GM21526 (cell line): ENCODE measurements at regions not wholly inside any gene's neighbourhood (a gene's known extent, or its start where the extent isn't known, plus 50 kb on each side); places are given as distances from the start of the nearest gene placed in this dataset.
"Not testable (repeated sequence)": the region's sequence is repeated elsewhere in the genome, so short reads cannot be mapped to it uniquely, and the experiment has no call there.

Source experiments
- ATAC-seq: cut with Tn5 transposase; IDR thresholded peaks from one replicate; pipeline ENCODE4 v1.9.1; 2021; ENCODE audit warnings: moderate library complexity; ENCODE audit not compliant: unreplicated experiment, low FRiP score

DNA sequence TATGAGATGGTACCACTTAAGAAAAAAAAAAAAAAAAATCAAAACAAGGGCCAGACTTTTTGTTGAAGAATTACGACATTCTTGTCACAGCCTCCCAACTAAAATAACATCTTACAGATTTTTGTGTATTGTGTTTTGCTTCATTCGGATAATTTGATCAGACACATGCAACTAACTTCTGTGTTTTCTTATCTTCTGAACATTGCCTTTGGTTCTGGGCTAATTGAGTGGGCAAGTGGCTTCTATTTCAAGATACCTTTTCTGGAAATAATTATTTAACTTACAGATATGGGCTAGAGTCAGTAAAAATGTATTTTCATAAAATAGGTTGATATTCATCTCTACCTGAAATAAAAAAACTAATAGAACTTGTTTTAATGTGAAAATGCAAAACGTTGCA lies 165.1 kb downstream of the ANKRD7 start:
- no peak for ATAC-seq

DNA sequence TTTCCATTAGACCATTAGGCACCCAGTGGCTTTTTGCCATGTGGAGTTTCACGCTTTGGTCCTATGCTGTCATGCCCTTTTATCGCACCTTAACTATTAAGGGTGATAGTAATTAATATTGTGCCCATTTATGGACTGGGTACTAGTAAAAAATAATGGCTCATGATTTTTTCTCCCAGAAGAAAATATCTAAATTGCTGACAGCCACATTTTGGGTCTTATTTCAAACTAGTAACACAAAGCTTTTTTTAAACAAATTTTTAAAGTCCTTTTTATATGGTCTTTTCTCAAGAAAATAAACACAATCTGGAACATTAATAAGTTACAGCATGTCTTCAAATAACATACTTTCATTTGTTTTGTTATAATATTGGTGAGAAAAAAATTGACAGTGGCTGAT lies 179.7 kb downstream of the ANKRD7 start:
- ATAC-seq: no peak

DNA sequence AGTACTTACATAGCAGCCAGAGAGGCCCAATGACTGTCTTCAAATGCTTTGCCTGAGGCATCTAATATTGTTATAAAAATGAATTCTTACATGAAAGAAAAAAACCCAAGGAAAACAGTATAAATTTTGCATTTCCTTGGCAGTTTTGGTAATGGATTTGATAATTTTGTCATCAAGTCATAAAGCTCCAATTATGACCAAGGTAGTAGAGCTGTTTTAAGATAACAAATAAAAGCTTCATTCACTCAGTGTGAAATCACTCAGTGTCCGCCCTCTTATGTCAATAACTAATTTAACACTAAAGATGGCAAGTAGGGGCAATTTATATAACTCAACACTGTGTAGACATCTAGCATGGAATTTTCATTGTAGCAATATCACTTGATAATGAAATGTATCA lies 193.9 kb downstream of the ANKRD7 start:
- ATAC-seq: no peak

DNA sequence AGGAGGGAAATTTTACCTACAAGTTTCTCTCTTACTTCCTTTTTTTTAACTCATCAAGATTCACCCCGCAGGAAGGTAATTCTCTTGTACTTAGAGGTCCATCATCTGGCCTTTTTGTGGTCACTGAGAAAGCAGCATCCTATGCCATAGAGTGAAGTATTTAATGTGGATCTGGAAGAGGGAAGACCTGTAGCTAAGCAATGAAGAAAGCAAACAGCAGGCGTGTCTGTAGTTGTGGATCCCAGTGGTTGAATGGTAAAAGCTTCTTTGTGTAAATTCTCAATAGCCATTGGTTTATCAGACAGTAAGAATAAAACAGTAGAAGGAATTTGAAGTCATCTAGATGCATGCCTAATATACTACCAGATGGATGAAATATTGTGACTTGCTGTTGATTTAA lies 196.4 kb downstream of the ANKRD7 start:
- ATAC-seq: no peak

DNA sequence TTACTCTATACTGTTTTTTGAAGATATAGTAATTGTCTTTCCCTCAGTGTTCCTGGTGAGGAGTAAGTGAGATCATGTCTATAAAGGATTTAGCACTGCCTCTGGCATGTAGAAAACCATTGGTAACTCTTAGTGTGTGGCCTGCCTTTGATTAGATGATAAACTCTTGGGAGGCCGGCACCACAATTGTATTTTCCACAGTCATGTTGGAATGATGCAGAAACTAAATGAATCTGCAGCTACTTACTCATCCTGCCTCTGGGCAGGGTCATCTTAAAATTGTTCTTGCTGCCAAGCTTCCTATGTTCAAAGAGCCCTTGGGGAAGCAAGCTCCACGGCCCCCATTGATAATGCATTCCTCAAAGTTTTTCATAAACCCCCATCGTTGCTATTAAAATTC lies 204.6 kb downstream of the ANKRD7 start:
- ATAC-seq: no peak

DNA sequence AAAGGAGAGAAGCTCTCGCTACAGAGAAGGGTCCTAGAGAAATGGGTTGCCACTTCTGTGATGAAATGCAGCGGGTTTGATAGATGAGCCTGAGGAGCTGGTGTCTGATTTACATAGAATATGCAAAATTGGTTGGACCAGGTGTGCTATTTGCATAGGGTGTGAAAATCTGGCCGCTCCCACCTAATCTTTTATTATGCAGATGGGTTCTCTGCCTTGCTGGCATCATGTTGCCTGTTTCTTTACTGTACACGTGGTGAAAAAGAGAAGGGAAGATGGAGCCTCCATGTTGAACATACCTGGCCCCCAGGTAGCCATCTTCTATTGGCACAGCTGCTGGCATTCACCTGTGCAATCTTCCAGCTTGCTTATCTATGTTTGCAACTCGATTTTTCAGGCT lies 212.2 kb downstream of the ANKRD7 start:
- ATAC-seq: no peak

DNA sequence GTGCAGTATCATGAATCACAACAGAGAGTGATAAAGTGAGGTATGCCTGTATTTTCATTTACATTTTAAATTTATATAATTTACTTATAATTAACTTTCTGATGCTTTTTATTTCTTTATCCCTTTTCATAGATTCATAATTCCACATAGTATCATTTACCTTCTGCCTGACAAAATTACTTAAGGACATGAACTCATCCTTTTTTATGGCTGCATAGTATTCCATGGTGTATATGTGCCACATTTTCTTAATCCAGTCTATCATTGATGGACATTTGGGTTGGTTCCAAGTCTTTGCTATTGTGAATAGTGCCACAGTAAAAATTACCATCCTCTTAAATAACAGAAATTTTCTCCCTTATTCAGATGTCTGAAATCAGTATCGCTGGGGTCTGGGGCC lies 224.5 kb downstream of the ANKRD7 start:
- ATAC-seq: not testable (repeated sequence)

DNA sequence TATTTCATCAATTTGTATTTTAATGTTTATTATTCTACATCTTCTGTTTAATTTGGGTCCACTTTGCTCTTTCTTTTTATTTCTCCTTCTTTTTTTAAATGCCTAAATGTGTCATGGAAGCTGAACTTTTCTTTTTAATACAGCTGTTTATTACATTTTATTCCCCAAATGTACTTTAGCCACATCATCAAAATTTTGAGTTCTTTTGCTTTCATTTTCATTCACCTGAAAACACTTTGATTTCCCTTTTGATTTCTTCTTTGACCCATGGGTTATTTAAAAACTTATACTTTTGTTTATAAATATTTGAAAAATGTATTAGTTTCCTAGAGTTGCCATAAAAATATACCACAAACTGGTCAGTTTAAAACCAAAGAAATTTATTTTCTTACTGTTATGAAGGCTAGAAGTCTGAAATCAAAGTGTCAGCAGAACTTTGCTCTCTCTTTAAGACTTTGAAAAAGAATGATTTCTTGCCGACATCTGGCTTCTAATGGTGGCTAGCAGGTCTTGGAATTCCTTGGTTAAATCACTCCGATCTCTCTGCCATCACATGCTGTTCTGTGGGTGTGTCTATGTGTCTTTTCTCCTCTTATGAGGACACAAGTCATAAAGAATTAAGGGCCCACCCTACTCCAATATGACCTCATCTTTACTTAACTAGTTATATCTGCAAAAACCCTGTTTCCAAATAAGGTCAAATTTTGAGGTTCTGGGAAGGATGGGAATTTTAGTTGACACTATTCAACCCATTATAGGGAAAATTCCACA lies 225.5 kb downstream of the ANKRD7 start:
- no peak for ATAC-seq

DNA sequence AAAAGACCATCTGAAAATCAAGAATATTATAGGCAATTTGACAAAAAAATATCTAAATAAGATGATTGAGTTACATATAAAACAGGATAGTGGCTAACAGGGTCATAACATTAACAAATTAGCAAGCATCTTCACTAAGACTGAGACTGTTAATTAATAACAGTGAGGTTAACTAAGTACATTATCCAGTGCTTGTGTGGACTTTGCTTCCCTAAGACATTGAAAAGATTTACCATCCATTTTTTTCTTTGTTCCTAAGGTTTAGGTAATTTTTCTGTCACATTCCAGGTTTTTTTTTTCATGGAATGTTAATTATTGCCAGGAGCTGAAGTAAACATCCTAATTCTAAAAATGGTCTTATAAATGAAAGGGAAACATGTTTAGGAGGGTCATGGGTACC lies 227.6 kb downstream of the ANKRD7 start:
- ATAC-seq: no peak

DNA sequence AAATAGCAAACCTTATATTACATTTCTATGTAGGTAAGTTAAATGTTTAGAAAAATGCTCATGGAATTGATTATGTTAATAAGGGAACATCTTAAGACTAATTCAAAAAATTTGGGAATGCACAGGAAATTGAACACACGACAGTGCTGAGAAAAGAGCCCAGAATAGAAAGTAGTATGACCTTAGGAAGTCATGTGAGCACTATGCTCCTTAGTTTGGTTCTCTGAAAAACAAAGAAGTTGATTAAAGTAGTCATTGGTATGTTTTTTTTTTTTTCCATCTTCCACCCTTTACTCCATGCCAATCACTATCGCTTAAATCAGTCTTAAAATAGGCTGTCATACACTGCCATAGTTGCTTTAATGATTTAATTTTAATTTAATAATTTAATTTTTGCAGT lies 242.9 kb downstream of the ANKRD7 start:
- no peak for ATAC-seq

DNA sequence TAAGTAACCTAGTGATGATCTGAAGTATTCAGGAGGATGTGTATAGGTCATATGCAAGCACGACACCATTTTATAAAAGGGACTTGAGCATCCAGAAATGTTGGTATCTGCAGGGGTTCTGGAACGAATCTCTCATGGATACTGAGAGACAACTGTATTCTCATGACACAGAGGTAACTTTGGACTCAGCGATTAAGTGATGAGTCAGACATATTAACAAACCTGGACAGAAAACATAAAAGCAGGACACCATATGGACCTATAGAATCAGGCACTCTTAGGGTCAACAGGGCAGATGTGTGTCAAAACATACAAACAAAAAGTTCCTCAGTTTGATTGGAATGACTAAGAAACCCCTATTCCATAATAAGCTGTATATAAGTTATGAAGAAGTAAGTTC lies 248.1 kb downstream of the ANKRD7 start:
- ATAC-seq: no peak

DNA sequence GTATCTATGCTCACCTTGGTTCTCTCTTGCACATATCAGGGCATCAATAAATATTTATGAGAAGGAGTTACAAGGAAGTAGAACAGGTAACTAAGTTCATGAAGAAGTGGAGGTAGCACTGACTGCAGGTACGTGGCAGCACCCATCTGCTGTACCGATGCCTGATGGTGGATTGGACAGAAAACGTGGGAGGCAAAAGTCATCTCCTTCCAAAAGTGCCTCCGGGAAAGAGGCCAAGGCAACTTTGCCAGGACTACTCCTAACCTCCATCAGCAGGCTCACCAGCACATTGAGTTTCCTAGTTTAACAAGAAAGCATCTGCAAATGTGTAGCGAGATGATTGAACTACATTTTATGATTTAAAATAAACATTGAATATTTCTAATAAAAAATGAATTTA lies 248.8 kb downstream of the ANKRD7 start:
- ATAC-seq: no peak

DNA sequence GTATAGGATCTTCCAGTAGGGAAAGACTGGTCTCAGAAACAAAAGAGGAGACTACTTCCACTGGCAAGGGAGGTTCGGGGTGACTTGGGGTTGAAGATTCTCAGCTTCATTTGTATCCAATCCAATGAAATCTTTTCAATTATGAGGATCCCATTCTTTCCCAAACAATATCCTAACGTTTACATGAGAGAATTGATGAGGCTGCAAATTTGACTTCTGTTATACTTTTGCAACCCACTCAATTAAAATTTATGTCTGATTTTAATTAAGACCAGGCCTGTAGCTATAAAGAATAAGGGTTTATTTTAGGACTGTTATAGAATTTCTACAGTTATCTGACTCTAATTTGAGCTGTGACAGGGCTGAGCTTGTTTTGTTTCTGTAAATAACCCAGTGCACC lies 251.5 kb downstream of the ANKRD7 start:
- ATAC-seq: no peak

DNA sequence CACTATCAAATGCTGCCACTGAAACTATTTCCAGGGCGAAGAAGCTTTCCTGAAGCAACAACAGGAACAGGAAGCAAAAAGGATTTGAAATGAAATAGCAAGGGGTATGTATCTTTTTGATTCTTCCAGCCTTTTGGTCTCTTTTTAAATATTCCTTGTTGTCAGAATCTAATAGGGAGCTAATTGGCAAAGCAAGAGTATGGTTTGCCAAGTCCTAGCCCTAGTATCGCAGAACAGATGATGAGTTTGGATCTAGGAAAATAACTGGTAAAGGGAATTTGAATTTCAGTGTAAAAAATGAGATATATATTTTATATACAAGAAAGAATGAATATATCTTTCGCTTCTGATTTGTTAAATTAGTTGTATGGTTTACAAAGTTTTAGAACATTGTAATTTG lies 252.5 kb downstream of the ANKRD7 start:
- ATAC-seq: no peak

DNA sequence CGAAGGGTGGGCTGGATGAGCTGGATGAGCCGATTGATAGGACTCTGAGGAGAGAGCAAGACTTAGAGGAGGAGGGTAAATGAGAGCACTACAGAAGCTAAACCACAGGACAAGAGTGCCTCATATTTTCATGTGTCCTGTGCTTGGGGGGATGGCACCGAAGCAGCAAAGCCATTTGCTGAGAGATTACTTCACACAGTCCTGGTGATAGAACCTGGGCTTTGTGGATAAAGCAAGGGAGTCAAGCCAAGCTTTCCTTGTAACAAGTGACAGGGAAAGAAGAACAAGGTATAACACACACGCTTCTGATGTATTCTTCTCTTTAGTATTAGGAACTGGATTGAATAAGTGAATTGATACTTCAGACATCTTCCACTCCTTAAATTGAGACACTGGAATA lies 253.7 kb downstream of the ANKRD7 start:
- ATAC-seq: no peak

DNA sequence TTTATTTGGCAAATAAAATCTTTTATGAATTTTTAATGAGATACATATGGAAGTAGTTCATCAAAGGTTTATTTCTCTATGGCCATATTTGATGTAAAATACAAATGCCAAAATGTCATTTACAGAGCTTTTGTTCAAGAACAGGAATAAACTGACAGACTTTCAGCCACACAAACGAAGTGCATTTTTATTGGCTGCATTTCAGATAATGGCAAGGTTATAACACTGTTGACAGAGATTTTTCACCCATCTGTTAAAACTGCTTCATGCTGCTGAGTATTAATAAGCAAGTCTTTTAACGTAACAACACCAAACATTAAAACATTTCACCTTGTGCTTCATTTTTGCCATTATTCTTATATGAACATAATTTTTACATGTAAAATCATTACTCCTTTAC lies 254.4 kb downstream of the ANKRD7 start:
- ATAC-seq: no peak

DNA sequence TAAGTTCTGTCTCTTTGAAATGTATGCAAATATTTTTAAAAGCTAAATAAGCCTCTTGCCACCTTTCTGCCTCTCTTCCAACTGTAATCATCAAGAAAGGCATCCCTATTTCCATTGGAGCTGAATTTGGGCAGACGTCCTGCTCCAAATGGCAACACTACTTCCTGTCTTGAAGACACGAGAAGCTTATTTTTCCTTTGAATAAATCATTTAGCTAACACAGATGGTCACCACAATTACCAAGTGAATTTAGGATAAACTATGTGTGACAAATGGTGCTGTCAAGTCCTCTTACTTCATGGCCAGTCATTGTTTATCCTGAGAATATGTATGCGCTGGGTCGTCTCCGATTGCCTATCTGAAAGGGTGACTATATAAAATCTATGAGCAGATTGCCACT lies 268.0 kb downstream of the ANKRD7 start:
- no peak for ATAC-seq

DNA sequence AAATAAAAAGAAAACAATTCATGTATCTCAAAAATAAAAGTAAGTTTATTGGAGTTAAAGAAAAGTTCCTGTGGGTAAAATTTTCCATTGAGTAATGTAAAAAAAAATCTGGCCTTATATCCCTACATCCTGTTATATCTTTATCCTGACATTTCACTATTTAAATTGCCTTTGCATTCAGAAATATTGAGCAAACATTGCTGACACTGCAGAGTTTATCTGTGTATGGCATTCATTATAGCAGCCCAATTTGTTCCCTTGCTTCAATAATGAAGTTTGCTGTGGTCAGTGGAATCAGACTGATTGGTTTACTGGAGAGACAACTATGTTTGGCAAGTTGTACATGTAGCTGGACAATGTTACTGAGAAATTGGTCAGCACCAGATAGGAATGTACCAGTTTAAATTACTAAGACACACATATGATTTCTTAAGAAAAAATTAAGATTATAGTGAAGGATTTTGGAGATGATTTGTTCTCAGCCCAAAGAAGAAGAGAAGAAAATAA lies 271.7 kb downstream of the ANKRD7 start:
- no peak for ATAC-seq

DNA sequence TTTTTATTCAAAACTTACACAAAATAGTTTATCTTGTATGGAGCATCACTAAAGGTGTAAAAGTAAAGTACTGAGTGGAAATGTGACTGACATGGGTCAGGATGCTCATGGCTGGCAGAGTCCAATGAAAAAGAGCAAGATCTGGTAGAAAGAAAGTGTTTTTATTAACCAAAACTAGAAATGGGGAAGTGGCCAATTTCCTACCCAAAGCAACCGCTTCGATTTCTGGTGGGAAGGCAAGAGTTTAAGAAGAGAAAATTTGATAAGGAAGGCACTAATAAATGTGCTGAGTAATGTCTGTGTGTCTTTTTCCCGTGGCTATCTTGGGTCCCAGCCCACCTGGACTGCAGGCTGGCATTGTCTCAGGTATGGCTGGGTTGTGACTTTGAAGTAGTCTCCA lies 277.7 kb downstream of the ANKRD7 start:
- no peak for ATAC-seq

DNA sequence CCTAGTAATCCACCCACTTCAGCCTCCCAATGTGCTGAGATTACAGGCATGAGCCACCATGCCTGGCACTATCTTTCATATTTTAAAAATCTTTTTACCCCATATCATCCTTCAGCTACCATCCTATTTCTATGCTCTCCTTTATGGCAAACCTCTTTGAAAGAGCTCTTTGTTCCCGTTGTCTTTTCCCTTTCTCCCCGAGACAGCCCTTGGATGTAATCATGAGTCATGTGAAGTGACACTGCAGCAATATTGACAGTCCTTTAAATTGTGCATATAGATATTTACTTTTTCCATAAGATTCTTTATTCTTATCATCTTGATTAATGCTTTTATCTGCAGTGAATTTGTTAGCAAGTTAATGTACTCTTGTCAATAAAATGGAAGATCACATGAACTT lies 286.6 kb downstream of the ANKRD7 start:
- no peak for ATAC-seq

DNA sequence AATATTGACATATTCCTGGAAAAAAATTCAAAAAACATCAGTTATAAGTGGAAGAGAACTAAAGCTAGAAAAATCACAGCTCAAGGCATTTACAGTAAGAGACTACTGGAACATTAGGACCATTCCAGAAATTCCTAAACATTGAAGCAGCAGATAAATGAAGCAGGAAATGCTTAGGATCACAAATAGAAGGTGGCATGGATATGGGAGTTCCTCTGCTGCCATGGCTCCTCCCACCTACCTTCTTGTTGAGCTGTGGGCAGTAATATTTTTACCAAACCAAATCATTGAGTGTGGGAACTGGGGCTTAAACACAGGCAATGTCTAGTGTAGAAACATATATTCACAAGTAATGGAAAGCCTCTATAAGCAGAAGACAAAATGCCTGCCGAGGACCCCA lies 292.8 kb downstream of the ANKRD7 start:
- ATAC-seq: no peak

DNA sequence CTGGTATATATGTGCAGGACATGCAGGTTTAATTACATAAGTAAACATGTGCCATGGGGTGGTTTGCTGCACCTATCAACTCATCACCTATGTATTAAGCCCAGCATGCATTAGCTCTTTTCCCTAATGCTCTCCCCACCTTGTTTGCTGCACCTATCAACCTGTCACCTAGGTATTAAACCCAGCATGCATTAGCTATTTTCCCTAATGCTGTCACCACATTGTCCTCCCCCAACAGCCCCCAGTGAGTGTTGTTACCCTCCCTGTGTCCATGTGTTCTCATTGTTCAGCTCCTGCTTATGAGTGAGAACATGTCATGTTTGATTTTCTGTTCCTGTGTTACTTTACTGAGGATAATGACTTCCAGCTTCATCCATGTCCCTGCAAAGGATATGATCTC lies 300.5 kb downstream of the ANKRD7 start:
- no peak for ATAC-seq

DNA sequence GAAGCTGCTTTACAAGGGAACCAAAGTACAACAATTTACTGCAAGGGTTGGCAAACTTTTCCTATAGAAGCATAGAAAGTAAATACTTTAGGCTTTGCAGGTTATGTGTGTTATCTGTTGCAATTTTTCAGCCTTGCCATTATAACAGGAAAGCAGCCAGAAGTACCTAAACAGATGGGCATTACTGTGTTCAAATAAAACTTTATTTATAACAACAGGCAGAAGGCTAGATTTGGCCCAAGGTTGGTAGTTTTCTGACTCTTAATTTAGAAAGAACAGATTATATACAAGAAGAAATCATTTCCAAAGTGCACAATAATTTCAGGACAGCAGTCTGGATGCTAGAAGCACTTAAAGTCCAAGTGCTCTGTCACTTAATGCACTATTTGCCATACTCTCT lies 307.1 kb downstream of the ANKRD7 start:
- no peak for ATAC-seq
